Prostate gland (tissue), 2 donors: ENCODE measurements at regions not wholly inside any gene's neighbourhood (a gene's known extent, or its start where the extent isn't known, plus 50 kb on each side); places are given as distances from the start of the nearest gene placed in this dataset.

Experiments used
- POLR2A ChIP-seq: fragments of 450-650 bp; IDR thresholded peaks from one replicate; pipeline ENCODE4 v1.6.1; 2016; ENCODE audit warnings: antibody characterized with exemption, mild to moderate bottlenecking
- POLR2AphosphoS5 ChIP-seq: sonication (generic); formaldehyde crosslinking; IDR thresholded peaks from one replicate; pipeline ENCODE4 v1.6.1; 2017; ENCODE audit warnings: antibody characterized with exemption
- TF ChIP-seq, protein P1 (sequence below), 4 experiments: fragments of 200-600 bp in 2 of 4; fragments of 450-650 bp in 2 of 4; sonication (generic) in 2 of 4; IDR thresholded peaks; 1 replicate in 3 of 4; 2 replicates in 1 of 4; pipeline ENCODE4 v1.5.1; 2016 to 2019; ENCODE audit warnings: antibody characterized with exemption in 4 of 4, mild to moderate bottlenecking in 2 of 4, moderate library complexity in 2 of 4

- TF ChIP-seq, protein P1, sequence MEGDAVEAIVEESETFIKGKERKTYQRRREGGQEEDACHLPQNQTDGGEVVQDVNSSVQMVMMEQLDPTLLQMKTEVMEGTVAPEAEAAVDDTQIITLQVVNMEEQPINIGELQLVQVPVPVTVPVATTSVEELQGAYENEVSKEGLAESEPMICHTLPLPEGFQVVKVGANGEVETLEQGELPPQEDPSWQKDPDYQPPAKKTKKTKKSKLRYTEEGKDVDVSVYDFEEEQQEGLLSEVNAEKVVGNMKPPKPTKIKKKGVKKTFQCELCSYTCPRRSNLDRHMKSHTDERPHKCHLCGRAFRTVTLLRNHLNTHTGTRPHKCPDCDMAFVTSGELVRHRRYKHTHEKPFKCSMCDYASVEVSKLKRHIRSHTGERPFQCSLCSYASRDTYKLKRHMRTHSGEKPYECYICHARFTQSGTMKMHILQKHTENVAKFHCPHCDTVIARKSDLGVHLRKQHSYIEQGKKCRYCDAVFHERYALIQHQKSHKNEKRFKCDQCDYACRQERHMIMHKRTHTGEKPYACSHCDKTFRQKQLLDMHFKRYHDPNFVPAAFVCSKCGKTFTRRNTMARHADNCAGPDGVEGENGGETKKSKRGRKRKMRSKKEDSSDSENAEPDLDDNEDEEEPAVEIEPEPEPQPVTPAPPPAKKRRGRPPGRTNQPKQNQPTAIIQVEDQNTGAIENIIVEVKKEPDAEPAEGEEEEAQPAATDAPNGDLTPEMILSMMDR (IDR thresholded peaks at IDR 0.05): no peak
- no peak for TF ChIP-seq POLR2A
- TF ChIP-seq POLR2AphosphoS5: no peak
Observed at GRCh38 chr3:41143421-41144031, 55.8 kb upstream of the CTNNB1 start.
